NCI-H774 (cell line): ENCODE measurements at regions not wholly inside any gene's neighbourhood (a gene's known extent, or its start where the extent isn't known, plus 50 kb on each side); places are given as distances from the start of the nearest gene placed in this dataset.
"Not testable (repeated sequence)": the region's sequence is repeated elsewhere in the genome, so short reads cannot be mapped to it uniquely, and the experiment has no call there.

Experiments
- DNase-seq: peaks from one replicate; lab custom pipeline; 2025; lab: John Stamatoyannopoulos, UW

DNA sequence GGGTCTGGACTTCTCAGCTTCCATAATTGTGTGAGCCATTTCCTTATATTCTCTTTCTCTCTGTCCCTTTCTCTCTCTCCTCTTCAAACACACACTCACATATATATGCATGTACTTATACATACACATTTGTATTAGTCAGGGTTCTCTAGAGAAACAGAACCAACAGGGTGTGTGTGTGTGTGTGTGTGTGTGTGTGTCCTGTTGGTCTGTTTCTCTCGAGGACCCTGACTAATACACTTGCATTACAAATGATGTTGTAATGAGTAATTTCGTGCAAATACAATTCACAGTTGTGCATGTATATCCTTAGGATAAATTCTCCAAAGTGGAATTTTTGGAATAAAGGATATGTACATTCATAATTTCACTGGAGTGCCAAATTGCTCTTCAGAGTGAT is 115.3 kb downstream of the NPIPB5 start:
- DNase-seq = no peak

DNA sequence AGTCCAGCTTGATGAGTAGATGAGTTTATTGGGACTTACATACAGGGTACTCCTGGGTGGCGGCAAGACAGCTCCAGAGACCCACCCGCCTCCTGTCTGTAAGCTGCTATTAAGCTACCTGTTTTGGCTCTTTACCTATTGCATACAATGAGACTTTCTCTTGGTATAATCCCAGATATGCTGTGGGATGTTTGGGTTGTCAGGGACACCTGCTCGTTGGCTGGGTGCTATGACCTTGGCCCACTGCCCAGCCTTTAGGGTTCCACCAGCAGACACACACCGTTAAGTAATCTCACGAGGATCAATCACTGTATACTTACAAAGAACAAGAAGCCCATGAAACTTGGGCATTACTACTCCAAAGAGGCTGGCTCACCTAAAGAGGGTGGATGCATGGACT is 116.4 kb downstream of the NPIPB5 start:
- no peak for DNase-seq

DNA sequence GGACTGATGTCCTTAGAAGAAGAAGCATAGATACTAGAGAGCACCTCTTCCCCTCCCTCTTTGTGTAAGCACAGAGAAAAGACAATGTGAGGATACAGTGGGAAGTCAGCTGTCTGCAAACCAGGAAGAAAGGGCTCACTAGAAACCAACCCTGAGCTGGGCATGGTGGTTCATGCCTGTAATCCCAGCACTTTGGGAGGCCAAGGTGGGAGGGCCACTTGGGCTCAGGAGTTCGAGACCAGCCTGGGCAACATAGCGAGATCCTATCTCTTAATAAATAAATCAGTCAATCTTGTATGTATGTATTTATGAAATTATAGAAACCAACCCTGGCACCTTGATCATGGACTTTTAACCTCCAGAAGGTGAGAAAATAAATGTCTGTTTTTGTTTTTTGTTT is 118.3 kb downstream of the NPIPB5 start:
- DNase-seq = no peak

DNA sequence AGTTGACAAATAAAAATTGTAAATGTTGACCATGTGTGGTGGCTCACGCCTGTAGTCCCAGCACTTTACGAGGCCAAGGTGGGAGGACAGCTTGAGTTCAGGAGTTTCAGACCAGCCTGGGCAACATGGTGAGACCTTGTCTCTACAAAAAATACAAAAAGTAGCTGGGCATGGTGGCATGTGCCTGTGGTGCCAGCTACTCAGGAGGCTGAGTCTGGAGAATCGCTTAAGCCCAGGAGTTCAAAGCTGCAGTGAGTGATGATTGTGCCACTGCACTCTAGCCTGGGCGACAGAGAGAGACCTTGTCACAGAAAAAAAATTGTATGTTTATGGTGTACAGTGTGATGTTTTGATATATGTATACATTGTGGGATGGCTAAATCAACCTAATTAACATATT is 119.6 kb downstream of the NPIPB5 start:
- no peak for DNase-seq

DNA sequence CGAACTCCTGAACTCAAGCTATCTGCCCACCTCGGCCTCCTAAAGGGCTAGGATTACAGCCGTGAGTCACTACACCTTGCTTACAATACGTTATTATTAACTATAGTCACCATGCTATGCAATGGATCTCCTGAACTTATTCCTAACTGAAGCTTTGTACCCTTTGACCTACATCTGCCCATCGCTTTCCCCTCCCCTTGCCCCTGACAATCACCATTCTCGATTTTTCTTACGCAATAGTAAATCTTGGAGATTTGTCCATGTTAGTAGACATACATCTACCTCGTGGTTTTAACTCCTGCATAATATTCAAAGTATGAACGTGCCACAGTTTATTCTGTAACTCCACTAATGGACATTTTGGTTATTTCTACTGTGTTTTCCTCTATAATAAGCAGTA is 120.6 kb downstream of the NPIPB5 start:
- DNase-seq = no peak

DNA sequence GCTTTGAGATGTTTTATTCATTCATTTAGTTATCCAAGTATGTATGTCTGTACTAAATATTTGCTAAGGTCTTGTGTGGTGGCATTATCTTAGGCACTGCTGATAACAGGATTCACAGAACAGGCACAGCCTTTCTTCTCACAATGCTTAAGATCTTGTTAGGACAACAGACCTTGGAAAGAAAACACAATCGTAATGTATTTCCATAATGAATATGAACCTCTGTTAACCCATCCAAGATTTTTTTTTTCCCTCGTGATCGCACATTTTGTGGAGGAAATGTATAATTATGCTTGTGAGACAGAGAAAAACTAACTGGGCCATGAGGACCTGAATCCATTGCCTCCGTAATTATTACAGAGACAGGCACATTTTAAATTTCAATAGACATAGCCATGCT is 121.9 kb downstream of the NPIPB5 start:
- DNase-seq = no peak

DNA sequence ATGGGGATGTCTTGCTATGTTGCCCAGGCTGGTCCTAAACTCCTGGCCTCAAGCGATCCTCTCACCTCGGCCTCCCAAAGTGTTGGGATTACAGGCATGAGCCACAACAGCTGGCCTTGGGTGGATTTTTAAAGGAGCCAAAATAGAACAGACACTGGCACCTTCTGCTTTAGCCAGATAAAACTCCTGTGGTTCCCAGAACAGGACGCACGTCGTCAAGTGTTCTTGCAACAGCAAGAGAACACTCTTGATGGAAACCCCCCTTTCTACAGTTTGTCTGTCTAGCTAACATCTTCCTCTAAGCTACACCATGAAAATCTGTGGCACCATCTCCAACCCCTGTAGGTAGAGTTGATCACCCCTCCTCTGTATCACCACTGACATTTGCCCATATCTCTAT is 122.6 kb downstream of the NPIPB5 start:
- no peak for DNase-seq

DNA sequence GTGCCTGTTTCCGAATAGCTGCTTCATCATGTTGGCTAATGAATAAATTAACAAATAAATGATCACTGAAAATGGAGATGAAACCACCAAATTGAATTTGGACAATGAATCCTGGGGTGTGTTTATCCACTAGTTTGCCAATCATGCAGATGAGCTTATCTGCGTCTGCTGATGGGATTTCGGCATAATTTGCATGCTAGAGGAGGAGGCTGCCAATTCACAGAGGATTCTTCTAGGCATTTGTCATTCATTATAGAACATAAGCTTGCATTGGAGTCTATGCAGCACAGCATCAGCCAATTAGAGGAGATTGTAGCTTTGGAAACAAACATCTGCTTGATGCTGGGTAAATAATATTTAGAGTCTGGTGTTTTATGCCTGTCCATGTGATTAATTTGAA is 123.1 kb downstream of the NPIPB5 start:
- DNase-seq = no peak

DNA sequence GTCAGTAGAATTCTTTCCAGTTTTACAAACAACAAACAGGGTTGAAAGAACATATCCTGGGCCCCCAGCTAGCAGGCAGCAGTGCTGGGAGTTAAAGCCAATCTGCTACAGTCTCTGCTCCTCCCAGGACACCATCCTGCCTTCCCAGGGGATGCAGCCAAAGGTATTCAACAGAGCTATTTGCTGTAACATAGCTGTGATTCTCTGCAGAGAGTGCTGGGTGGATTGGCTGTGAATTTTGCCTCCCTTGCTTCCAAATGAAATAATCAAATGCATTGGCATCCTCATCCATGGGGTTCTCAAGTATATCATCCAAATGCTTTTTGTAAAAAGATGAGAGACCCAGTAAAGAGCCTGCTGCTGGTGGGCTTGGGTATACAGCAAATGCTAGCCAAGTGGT is 124.3 kb downstream of the NPIPB5 start:
- DNase-seq = no peak

DNA sequence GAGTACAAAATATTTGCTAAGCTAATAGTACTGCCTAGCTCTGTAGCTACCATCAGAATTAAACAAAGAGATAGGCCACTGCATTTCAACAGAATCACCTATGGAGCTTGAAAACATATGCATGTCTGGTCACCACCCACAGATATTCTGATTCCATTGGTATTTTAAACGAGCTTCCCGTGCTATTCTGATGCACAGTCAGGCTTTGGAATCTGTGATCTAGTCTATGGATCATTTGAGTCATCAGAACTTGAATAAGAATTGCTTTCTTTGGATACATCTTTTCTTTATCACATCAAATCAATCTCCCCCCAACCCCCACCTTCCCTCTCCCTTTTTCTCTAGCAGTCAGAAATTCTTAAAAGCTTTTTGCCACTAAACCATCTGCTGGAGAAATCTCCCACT is 124.7 kb downstream of the NPIPB5 start:
- no peak for DNase-seq

DNA sequence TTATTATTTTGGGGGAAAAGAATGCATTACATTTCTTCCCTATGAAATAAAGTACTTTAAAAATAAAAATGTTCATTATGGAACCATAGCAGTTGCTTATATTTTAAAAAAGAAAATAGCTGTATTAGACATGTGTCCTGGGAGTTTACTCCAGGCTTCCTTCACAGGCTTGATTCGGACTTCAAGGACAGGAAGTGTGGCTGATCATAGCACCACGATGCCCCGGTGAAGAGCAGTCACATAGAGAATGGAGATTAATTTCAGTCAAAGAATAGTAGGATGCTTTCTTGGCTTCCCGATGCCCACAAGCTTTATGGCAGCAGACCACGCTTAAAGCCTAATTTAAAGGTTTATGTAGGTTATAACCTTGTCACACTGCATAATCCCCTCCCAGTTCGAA is 125.1 kb downstream of the NPIPB5 start:
- no peak for DNase-seq

DNA sequence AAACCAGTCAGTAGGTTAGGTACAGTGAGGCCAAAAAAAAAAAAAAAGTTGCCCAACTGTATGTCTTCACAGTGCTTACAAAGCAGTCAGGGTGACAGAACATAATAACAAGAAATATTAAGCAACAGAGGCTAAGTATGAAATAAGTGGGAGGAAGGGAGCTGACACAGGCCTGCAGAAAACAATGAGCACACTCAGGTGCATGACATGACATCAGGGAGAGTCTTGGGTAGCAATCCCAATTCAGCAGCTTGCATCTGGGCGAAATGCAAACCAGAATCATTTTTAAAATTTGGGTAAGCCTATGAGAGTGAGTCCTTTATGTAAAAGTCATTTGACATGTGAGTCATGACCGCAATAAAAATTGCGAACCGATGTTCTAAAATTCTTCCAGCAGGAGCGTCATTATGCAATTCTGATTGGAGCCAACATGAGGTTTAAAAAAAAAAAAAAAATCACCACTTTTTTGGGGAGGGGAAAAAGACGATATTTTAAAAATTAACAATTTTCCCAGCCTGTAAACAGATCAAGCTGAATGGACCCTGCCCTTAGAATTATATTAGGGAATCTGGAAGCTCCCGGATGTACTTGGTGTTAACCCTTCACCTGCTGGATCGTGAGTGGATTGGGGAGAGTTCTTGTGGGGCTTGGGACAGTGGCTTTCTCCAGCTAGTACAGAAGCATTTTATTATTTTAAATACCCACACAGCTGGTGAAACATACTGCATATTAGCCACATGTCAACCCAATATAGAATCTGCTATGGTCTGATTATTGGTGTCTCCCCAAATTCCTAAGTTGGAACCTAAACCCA is 127.9 kb downstream of the NPIPB5 start:
- DNase-seq = no peak

DNA sequence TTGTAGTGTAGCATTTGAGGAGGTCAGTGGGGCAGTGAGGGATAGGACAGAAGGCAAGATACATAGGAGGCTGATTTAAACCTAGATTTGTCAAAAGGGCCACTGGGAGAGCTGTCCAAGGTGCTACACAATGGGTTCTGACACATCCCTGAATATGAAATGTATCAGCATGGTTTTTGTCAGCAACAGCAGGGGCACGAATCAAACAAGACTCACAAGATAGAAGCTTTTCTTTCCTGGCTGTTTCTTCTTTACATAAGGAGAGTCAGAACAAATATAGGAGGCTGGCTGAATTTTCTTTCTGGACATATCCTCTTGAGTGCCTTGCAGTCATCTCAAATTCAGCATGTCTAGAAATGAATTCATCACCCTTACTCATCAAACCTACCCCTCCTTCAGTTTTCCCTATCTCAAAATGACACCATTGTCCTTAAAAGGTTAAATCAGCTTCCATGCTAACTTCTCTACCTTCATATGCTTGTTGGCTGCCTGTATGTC is 130.5 kb downstream of the NPIPB5 start:
- no peak for DNase-seq

DNA sequence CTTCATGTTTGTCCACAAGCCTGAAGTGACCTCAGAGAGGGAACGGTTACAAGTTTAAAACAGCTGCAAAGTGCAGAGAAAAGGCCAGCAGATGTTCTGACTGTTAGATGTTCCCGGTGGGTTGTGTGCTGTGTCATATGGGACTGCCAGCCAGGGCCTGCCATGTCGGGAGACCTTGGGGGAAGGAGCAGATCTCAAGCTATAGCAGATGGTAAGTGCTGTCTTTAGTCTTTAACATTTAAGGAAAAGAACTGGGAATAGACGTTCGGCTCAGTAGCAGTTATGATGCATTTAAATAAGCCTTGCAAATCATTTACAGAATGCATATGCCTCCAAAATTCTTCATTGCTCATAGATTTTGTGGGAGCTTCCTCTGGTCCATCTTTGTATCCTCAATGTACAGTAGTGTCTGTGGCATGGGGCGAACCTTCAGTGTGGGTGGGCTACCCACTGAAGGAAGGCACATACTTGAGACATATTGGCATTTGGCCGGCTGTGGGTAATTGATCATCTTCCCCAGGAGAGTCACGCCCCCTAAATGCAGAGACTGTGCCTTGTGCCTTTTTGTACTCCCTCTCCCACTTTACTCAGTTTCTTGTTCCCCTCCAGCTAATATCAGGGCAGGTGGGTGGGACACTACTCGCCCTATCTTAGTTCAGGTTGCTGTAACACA is 131.9 kb downstream of the NPIPB5 start:
- DNase-seq = no peak

DNA sequence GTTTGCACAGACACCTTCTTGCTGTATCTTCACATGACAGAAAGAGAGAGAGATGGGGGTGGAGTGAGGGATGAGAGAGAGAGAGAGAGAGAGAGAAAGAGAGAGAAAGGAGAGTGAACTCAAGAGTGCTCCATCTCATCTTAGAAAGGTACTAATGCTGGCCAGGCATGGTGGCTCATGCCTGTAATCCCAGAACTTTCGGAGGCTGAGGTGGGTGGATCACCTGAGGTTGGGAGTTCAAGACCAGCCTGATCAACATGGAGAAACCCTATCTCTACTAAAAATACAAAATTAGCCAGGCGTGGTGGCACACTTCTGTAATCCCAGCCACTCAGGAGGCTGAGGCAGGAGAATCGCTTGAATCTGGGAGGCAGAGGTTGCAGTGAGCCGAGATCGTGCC is 132.5 kb downstream of the NPIPB5 start:
- not testable (repeated sequence) for DNase-seq

DNA sequence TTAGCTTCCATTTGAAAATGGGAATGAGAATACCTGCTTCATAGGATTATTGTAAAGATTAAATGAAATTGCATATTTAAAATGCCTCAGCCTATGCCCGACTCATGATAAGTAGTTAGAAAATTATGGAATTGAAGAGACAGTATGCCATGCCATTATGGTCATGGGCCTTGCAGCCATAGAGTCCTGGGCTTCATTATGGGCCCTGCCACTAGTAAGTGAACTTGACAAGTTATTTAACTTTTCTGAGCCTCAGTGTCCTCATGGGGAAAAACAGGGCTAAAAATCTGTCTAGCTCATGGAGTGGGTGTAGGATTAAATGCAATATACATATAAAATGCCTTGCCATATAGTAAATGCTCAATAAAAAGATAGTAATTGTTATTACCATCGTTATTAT is 133.2 kb downstream of the NPIPB5 start:
- DNase-seq = no peak

DNA sequence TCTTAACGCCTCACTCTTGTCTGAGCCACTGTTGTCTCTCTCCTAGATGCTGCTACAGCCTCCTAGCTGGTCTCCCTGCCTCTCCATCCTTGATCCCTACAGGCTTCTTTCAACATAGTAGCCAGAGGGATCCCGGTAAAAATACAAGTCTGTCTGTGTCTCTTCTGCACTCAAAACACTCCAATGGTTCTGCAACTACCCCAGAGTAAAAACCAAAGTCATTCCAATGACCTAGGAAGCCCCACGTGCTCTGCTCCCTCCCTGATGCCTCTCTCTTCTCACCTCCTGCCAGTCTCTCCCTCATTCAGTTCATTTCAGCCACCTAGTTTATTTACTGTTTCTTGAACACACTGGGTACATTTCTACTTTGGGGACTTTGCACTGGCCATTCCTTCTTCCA is 135.2 kb downstream of the NPIPB5 start:
- no peak for DNase-seq

DNA sequence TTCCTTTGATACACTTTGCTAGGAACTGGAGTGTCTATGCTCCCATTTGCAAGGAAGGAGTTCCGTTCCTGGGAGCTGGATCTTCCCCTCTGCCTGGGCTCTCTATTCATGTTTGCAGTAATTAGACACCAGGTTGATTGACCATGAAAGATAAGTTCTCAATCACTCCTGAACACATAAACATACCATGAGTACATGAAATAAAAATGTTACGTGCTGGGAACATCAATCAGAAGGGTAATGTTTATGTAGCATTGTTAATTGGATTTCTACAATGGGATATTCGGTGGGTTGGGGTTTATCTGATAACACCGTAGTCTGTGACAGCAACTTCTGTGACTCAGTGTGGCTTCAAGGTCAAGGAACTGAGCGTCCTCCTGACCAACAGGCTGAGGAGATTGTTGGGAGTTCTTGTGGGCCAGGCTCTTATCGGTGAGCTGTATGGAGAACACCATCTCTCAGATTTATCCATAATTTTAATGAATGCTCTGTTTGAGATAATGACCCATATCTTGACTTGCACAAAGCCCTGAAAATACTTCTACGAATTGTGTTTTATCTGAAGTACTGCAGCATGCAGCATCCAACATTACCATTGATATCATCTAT is 136.4 kb downstream of the NPIPB5 start:
- no peak for DNase-seq

DNA sequence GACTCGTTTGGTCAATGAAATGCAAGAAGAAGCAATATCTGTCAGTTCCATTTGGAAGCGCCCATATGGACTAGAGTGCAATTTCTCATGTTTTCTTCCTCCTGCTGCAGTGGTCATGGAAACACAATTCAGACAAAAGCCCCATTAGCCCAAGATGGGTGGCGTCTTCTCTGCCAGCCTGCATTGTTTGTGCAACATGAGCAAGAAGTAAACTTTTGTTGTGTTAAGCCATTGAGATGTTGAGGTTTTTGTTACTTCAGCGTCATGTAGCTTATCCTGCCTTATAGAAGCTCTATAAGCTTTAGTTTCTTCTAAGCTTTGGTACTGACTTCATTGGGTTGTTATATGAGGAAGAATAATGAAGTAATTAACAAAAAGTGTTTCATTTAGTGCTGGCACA is 137.4 kb downstream of the NPIPB5 start:
- no peak for DNase-seq

DNA sequence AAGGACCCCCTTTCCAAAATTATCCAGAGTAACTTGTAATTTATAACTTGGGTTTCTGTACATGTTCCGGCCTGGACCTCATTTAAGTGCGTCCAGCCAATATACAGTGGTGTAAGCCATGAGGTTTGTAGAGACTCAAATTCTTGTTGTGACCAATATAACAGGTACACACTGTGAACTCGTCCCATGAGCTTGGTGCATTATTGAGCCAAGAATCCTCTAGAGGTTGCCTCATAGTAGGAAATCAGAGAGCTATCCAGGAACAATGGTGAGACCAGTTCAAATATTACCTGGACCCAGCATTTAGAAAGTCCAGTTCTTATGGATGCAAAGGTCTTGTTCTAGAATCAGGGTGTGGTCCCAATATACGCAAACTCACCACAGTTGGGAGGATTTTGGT is 138.2 kb downstream of the NPIPB5 start:
- no peak for DNase-seq

DNA sequence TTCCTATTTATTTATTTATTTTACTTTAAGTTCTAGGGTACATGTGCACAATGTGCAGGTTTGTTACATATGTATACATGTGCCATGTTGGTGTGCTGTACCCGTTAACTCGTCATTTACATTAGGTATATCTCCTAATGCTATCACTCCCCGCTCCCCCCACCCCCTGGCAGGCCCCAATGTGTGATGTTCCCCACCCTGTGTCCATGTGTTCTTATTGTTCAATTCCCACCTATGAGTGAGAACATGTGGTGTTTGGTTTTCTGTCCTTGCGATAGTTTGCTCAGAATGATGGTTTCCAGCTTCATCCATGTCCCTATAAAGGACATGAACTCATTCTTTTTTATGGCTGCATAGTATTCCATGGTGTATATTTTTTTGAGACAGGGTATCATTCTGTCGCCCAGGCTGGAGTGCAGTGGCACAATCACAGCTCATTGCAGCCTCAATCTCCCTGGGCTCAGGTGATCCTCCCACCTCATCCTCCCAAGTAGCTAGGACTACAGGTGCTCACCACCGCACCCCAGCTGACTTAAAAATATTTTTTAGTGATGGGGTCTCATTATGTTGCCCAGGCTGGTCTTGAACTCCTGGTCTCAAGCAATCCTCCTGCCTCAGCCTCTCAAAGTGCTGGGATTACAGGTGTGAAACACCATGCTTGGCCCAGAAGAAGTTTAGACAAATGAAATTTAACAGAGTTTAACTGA is 140.6 kb downstream of the NPIPB5 start:
- not testable (repeated sequence) for DNase-seq

DNA sequence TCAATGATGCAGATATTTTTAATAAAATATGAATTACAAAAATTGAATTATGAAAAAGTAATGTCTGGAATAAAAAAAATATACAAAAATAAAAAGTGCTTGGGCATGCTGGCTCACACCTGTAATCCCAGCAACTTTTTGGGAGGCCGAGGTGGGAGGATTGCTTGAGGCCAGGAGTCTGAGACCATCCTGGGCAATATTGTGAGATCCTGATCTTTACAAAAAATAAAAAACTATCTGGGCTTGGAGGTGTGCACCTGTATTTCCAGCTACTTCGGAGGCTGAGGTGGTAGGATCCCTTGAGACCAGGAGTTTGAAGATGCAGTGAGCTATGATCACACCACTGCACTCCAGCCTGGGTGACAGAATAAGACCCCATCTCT is 141.8 kb downstream of the NPIPB5 start:
- DNase-seq = no peak

DNA sequence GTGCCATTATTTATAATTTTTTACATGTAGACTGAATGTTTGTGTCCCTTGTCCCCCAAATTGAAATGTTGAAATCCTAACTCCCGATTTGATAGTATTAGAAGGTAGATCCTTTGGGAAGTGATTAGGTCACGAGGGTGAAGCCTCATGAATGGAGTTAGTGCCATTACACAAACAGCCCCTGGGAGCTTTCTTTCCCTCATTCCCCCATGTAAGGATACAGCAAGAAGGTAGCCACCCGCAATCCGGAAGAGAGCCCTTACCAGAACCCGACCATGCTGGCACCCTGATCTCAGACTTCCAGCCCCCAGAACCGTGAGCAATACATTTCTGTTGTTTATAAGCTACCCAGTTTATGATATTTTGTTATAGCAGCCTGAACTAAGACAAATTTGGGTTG is 143.2 kb downstream of the NPIPB5 start:
- DNase-seq = no peak
